Lower lobe of right lung (tissue), 2 donors: ENCODE measurements at regions not wholly inside any gene's neighbourhood (a gene's known extent, or its start where the extent isn't known, plus 50 kb on each side); places are given as distances from the start of the nearest gene placed in this dataset.
A peak's percentile ranks its signal among the peaks of the same experiment; 100 is the strongest.

Source experiments
- ATAC-seq, 2 donors: fragments of 200-7000 bp; cut with Tn5 transposase; one replicate each; pipeline ENCODE4 v1.9.1; 2020 to 2022; ENCODE audit warnings: mild to moderate bottlenecking in 2 of 2, moderate library complexity in 2 of 2
- DNase-seq: peaks from one replicate; pipeline ENCODE4 v3.0.0-alpha.2; 2020
- H3K27ac ChIP-seq: fragments of 200-600 bp; one replicate; pipeline ENCODE4 v1.8.0; 2022
- H3K27me3 ChIP-seq: fragments of 200-600 bp; one replicate; pipeline ENCODE4 v1.8.0; 2022; ENCODE audit warnings: low read depth
- H3K36me3 ChIP-seq: fragments of 200-600 bp; one replicate; pipeline ENCODE4 v1.8.0; 2022; ENCODE audit warnings: mild to moderate bottlenecking
- H3K4me1 ChIP-seq: fragments of 200-600 bp; one replicate; pipeline ENCODE4 v1.8.0; 2022
- H3K4me3 ChIP-seq: fragments of 200-600 bp; one replicate; pipeline ENCODE4 v1.8.0; 2022; ENCODE audit warnings: mild to moderate bottlenecking
- H3K9me3 ChIP-seq: fragments of 200-600 bp; one replicate; pipeline ENCODE4 v1.8.0; 2022
- intact Hi-C: fragments of 100-400 bp; cut with DNase I; formaldehyde crosslinking; loops from one replicate; pipeline ENCODE4 v1.11.0; 2022
- TF ChIP-seq, protein P1 (sequence below): fragments of 200-600 bp; IDR thresholded peaks from one replicate; pipeline ENCODE4 v1.8.0; 2022; ENCODE audit warnings: antibody characterized with exemption, mild to moderate bottlenecking
- donor health status: DM: no; HTN: yes; CAD: no; lungs with severe emphysema.

DNA sequence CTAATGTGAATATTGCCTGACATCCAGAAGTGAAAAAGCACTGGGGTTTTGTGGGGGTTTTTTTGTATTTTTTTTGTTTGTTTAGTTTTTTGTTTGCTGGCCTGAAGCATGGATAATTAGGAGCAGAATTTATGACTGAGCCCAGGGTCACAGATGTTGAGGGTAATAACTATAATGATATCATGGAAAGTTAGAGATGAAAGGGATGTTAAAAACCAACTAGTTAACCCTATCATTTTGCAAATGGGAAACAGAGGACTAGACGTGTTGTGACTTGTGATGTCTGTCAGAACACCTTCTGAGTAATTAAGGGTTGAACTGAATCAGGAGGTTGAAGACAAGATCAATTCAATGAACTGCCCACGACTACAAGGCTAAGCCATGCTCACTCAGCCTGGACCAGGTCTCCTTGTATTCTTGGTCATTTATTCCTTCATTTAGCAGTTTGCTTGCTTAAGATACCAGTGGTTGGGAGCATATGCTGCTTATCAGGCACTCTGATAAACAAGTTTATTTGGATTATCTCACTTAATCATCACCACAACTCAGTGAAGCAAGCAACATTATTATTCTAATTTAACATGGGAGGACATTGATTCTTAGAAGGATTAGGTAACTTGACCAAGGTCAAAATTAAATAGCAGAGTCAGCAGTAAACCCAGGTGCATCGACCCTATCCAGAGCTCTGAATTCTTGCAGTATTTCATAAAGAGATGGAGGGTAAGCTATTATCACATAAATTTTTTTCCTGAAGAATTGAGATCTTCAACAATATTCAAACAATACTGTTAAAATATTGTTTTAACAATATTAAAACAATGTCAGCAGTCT, 75.7 kb upstream of the PIK3R1 start:
- Histone ChIP-seq H3K27me3 (no peaks in the 10 kb centered on the region), H3K27ac (no peak overlapping the region), H3K4me1 (no peaks in the 10 kb centered on the region), H3K9me3 (no peaks in the 10 kb centered on the region), H3K4me3 (no peak overlapping the region), H3K36me3 (no peaks in the 10 kb centered on the region)
- intact Hi-C loops, result no loop called here
- DNase-seq (no peak), ATAC-seq (no peak)
- TF ChIP-seq, protein P1, sequence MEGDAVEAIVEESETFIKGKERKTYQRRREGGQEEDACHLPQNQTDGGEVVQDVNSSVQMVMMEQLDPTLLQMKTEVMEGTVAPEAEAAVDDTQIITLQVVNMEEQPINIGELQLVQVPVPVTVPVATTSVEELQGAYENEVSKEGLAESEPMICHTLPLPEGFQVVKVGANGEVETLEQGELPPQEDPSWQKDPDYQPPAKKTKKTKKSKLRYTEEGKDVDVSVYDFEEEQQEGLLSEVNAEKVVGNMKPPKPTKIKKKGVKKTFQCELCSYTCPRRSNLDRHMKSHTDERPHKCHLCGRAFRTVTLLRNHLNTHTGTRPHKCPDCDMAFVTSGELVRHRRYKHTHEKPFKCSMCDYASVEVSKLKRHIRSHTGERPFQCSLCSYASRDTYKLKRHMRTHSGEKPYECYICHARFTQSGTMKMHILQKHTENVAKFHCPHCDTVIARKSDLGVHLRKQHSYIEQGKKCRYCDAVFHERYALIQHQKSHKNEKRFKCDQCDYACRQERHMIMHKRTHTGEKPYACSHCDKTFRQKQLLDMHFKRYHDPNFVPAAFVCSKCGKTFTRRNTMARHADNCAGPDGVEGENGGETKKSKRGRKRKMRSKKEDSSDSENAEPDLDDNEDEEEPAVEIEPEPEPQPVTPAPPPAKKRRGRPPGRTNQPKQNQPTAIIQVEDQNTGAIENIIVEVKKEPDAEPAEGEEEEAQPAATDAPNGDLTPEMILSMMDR, result no peak

DNA sequence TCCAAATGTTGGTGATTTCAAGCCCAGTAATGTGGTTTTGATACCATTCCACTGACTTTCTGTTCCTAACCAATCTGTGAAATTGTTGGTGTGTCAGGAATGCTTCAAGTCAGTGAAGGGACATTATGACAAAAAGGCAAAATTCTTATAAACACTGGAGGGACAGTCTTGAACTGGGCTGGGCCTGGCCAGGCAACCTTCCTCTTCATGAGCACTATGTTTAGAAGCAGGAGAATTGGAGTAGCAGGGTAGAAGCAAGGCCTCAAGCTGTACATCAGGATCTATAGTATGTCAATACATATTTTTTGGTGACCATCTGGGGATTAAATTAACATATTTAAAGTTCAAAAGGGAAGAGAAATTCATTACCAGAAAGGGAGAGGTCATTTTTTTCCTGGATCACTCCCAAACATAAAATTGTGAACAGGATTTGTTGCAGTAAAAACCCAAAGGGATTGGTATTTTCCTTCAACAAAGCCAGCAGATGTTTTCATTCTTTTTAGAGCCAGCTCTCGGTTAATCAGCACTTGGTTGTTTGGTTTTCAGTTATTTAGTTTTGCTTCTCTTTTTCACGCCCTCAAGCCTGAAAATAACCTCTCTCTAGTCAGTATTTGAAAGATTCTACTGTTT, 77.9 kb upstream of the PIK3R1 start:
- ATAC-seq (no peak), DNase-seq (no peak)
- Histone ChIP-seq H3K4me3 (no peak overlapping the region), H3K27ac (peak overlapping the region; percentile 20), H3K27me3 (no peaks in the 10 kb centered on the region), H3K36me3 (no peaks in the 10 kb centered on the region), H3K9me3 (no peaks in the 10 kb centered on the region), H3K4me1 (no peaks in the 10 kb centered on the region)
- intact Hi-C loops, result no loop called here
- TF ChIP-seq, protein P1, result no peak

DNA sequence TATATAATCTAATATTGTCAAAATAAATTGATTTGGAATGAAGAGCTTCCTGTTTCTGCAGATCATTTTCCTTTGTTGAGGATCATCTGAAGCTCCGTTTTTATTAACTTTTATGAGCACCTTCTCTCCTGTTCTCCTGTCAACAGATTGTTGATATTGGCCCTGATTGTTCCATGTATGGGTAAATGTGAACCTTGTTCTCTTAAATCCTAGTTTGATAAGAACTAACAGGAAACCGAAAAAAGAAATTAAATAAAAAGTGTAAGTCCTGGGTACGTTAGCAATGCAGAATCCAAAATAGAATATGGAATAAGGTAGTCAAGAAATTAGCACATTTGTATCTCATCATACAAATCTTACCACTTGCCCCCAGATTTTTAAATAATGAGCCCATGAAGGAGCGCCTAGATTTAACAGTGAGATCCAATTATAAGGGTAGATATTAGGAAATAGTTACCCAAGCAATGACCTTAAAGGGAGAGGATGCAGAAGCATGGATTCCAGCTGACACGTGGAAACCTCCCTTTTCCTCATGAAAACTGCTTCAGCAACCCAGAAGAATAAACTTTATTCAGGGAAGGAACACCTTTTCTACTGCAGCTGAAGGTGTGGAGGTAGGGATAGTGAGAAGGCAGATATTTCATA, 80.8 kb upstream of the PIK3R1 start:
- TF ChIP-seq, protein P1, result no peak
- ATAC-seq (no peak), DNase-seq (no peak)
- H3K4me1 ChIP-seq, result no peaks in the 10 kb centered on the region
- intact Hi-C loops, result no loop called here
- H3K4me3 ChIP-seq, result no peak overlapping the region
- no peaks in the 10 kb centered on the region for H3K9me3 ChIP-seq
- no peaks in the 10 kb centered on the region for H3K27me3 ChIP-seq
- H3K27ac ChIP-seq, result no peak overlapping the region
- no peaks in the 10 kb centered on the region for H3K36me3 ChIP-seq

DNA sequence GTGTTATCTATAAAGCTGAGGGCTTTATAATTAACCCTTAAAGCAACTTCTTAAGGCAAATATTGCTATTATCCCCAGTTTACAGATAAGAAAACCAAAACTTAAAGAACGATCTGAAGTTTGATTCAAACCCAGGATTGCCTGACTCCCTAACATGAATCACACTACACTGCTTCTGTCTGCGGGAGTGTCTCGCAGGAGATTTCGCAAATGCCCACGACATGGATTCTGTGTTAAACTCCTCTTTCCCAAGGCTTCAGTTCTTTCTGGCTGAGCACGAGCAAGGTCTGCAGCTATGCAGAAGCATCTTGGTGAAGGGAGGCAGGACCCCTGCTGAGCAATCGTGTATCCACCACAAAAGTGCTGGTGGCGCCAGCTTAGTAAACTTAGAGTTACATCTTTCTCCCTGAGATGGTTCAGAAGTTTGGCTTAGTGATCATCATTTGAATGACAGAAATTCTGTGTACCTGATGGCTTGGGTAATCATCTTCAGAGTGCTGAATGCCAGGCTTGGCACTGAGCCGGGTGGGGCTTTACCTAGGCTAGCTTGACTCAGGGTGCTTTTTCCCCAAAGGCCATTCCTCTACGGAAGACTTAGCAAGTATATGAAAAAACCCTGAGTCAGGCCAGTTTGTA, 81.4 kb upstream of the PIK3R1 start:
- DNase-seq, result no peak
- TF ChIP-seq, protein P1, result no peak
- Histone ChIP-seq H3K4me1 (no peaks in the 10 kb centered on the region), H3K36me3 (no peaks in the 10 kb centered on the region), H3K4me3 (no peak overlapping the region), H3K9me3 (no peaks in the 10 kb centered on the region), H3K27me3 (no peaks in the 10 kb centered on the region), H3K27ac (no peak overlapping the region)
- intact Hi-C loops, result no loop called here
- no peak for ATAC-seq

DNA sequence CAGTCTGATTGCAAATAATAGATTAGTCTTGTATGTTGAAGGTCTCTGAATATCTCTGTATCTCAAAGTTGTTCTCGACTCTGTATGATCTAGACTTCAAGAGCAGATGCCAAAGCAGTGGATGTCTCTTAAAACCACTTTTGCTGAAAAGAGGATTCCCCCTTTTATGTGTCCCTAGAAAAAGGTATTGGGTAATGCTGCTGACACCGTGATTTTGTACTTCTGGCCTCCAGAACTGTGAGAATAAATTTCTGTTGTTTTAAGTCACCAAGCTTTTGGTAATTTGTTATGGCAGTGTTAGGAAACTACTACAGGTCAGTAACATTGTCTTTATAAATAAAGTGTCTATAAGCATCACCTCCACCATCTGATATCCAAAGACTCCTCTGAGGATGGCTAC, 85.3 kb upstream of the PIK3R1 start:
- intact Hi-C loops, result no loop called here
- ATAC-seq (no peak), DNase-seq (no peak)
- Histone ChIP-seq H3K4me3 (no peak overlapping the region), H3K36me3 (no peaks in the 10 kb centered on the region), H3K27ac (no peak overlapping the region), H3K9me3 (no peaks in the 10 kb centered on the region), H3K27me3 (no peaks in the 10 kb centered on the region), H3K4me1 (no peaks in the 10 kb centered on the region)
- TF ChIP-seq, protein P1, result no peak
